A549 (cell line): ENCODE measurements at regions not wholly inside any gene's neighbourhood (a gene's known extent, or its start where the extent isn't known, plus 50 kb on each side); places are given as distances from the start of the nearest gene placed in this dataset.

ENCODE experiments used
- CBX2 ChIP-seq: fragments of 200-600 bp; sonication (generic); IDR thresholded peaks from 2 replicates; pipeline ENCODE4 v1.6.1; 2016; ENCODE audit warnings: low read depth, mild to moderate bottlenecking, borderline replicate concordance
- CTCF ChIP-seq: fragments of >200 bp; sonication (Bioruptor Twin); formaldehyde crosslinking; IDR thresholded peaks from 3 replicates; pipeline ENCODE4 v1.5.1; 2016
- HMGXB4 ChIP-seq: fragments of 250-450 bp; sonication (Bioruptor Pico); IDR thresholded peaks from 2 replicates; pipeline ENCODE4 v1.5.0; 2021; ENCODE audit warnings: mild to moderate bottlenecking, moderate library complexity, borderline replicate concordance
- MAX ChIP-seq: IDR thresholded peaks from 2 replicates; pipeline ENCODE4 v1.6.1; 2012
- NR3C1 ChIP-seq: fragments of >200 bp; sonication (Bioruptor Twin); formaldehyde crosslinking; IDR thresholded peaks from 3 replicates; pipeline ENCODE4 v1.6.1; 2017
- POLR2A ChIP-seq: IDR thresholded peaks from 2 replicates; pipeline ENCODE4 v1.6.1; 2012; ENCODE audit warnings: mild to moderate bottlenecking, low read length
- RCOR1 ChIP-seq: fragments of 150-350 bp; IDR thresholded peaks from 2 replicates; pipeline ENCODE4 v1.6.1; 2014; ENCODE audit warnings: antibody characterized with exemption, low read length, low read depth
- SREBF2 ChIP-seq: fragments of 450-650 bp; IDR thresholded peaks from 2 replicates; pipeline ENCODE4 v1.6.1; 2014; ENCODE audit warnings: mild to moderate bottlenecking, moderate library complexity

DNA sequence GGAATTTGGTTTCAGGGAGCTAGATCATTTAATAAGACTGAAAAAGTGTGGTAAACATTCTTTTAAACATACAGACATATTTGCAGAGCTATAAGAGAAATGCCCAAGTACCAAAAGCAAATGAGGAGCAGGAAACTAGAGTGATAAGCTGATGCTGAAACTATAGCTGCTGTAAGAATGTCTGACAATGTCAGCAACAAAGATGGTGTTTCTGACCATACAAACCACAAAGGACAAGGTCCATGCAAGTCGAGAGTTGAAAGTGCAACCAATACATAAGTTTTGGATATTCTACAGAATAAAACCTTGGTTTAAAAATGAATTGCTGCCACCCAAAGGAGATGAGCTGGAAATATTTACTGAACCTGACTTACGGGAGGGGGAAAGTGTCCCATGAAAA is 610.2 kb downstream of the TBL1XR1 start:
- no peak for TF ChIP-seq CTCF
- no peak for TF ChIP-seq HMGXB4 (CRISPR knock-in tag)
- no peak for TF ChIP-seq NR3C1
- no peak for TF ChIP-seq POLR2A
- TF ChIP-seq RCOR1 = no peak
- TF ChIP-seq SREBF2 = no peak
- TF ChIP-seq MAX = no peak
- no peak for TF ChIP-seq CBX2
